ENCODE measurements at regions not wholly inside any gene's neighbourhood (a gene's known extent, or its start where the extent isn't known, plus 50 kb on each side); places are given as distances from the start of the nearest gene placed in this dataset.
"Not testable (repeated sequence)": the region's sequence is repeated elsewhere in the genome, so short reads cannot be mapped to it uniquely, and the experiment has no call there.

- no peak for DNase-seq
Observed at GRCh38 chr6:168177103-168177891, 98.3 kb upstream of the FRMD1 start.

GRCh38 chr6:168171673-168172353 lies 92.8 kb upstream of the FRMD1 start:
- no peak for DNase-seq

GRCh38 chr6:168170841-168171601 lies 92.0 kb upstream of the FRMD1 start:
- DNase-seq, result no peak

- no peak for DNase-seq
Observed at GRCh38 chr6:168169624-168170023, 90.6 kb upstream of the FRMD1 start.

- DNase-seq, result not testable (repeated sequence)
Observed at GRCh38 chr6:168168936-168169335, 89.9 kb upstream of the FRMD1 start.

GRCh38 chr6:168168330-168168729 lies 89.3 kb upstream of the FRMD1 start:
- not testable (repeated sequence) for DNase-seq

- DNase-seq, result no peak
Observed at GRCh38 chr6:168167431-168168315, 88.7 kb upstream of the FRMD1 start.

GRCh38 chr6:168166627-168167026 lies 87.6 kb upstream of the FRMD1 start:
- no peak for DNase-seq

GRCh38 chr6:168165891-168166290 lies 86.9 kb upstream of the FRMD1 start:
- DNase-seq, result no peak

- no peak for DNase-seq
Observed at GRCh38 chr6:168165373-168165772, 86.4 kb upstream of the FRMD1 start.

GRCh38 chr6:168164462-168165061 lies 85.5 kb upstream of the FRMD1 start:
- no peak for DNase-seq

GRCh38 chr6:168163096-168163731 lies 84.2 kb upstream of the FRMD1 start:
- DNase-seq, result no peak

- no peak for DNase-seq
Observed at GRCh38 chr6:168162366-168162765, 83.4 kb upstream of the FRMD1 start.

- DNase-seq, result no peak
Observed at GRCh38 chr6:168161371-168161750, 82.3 kb upstream of the FRMD1 start.

GRCh38 chr6:168160506-168161370 lies 81.7 kb upstream of the FRMD1 start:
- DNase-seq, result no peak

GRCh38 chr6:168159506-168159905 lies 80.5 kb upstream of the FRMD1 start:
- no peak for DNase-seq

GRCh38 chr6:168158980-168159349 lies 80.0 kb upstream of the FRMD1 start:
- no peak for DNase-seq

- no peak for DNase-seq
Observed at GRCh38 chr6:168158213-168158979, 79.4 kb upstream of the FRMD1 start.

All from muscle of arm (tissue), 1 donor.